Naive thymus-derived CD4-positive, alpha-beta T cell (primary cell): ENCODE measurements at regions not wholly inside any gene's neighbourhood (a gene's known extent, or its start where the extent isn't known, plus 50 kb on each side); places are given as distances from the start of the nearest gene placed in this dataset.
"Not testable (repeated sequence)": the region's sequence is repeated elsewhere in the genome, so short reads cannot be mapped to it uniquely, and the experiment has no call there.

Experiments used
- ATAC-seq: fragments of 150-1000 bp; cut with Tn5 transposase; 2 replicates; pipeline ENCODE4 v1.10.0; 2021; ENCODE audit warnings: mild to moderate bottlenecking, moderate library complexity
- CTCF ChIA-PET: fragments of 350-600 bp; sonication (Branson Sonifier 250); formaldehyde crosslinking; loops from one replicate; lab custom pipeline; 2021; ENCODE audit warnings: antibody characterized with exemption; lab: Charles Lee
- POLR2A ChIA-PET: fragments of 350-600 bp; sonication (Branson Sonifier 250); formaldehyde crosslinking; loops from one replicate; lab custom pipeline; 2021; ENCODE audit warnings: antibody characterized with exemption, inconsistent platforms; lab: Charles Lee
- DNase-seq, 9 donors: peaks; one replicate each; pipeline versions ENCODE4 v3.0.0 to v3.0.0-alpha.2; 2020 to 2022; ENCODE audit warnings: mixed read lengths in 1 of 9
- H3K27ac ChIP-seq: one replicate; pipeline ENCODE4 v1.7.0; 2013; ENCODE audit warnings: mild to moderate bottlenecking, low read depth, low read length, moderate library complexity
- H3K27me3 ChIP-seq, 2 donors: one replicate each; pipeline ENCODE4 v1.7.0; 2013; ENCODE audit warnings: low read length in 2 of 2, mild to moderate bottlenecking in 2 of 2, moderate library complexity in 2 of 2; ENCODE audit not compliant: control insufficient read depth in 2 of 2, insufficient read depth in 2 of 2
- H3K36me3 ChIP-seq, 3 experiments: 1 replicate in 2 of 3; 2 replicates in 1 of 3; pipeline ENCODE4 v1.7.0; 2013; ENCODE audit warnings: low read length in 3 of 3, mild to moderate bottlenecking in 3 of 3, moderate library complexity in 1 of 3; ENCODE audit not compliant: insufficient read depth in 3 of 3, control insufficient read depth in 2 of 3
- H3K4me1 ChIP-seq, 2 donors: one replicate each; pipeline ENCODE4 v1.7.0; 2013; ENCODE audit warnings: low read length in 2 of 2, mild to moderate bottlenecking in 2 of 2, moderate library complexity in 1 of 2; ENCODE audit not compliant: control insufficient read depth in 2 of 2, insufficient read depth in 2 of 2
- H3K4me3 ChIP-seq: 2 replicates; pipeline ENCODE4 v1.7.0; 2013; ENCODE audit warnings: mild to moderate bottlenecking, low read length
- H3K9me3 ChIP-seq, 3 experiments: 1 replicate in 2 of 3; 2 replicates in 1 of 3; pipeline ENCODE4 v1.7.0; 2013; ENCODE audit warnings: low read length in 3 of 3; ENCODE audit not compliant: control insufficient read depth in 2 of 3
- H3K27ac Mint-ChIP-seq, 9 donors: one replicate each; pipeline ENCODE4 v1.8.0; 2020 to 2022; ENCODE audit warnings: mixed read lengths in 9 of 9, mild to moderate bottlenecking in 8 of 9, moderate library complexity in 5 of 9, inconsistent platforms in 2 of 9
- H3K27me3 Mint-ChIP-seq, 5 donors: one replicate each; pipeline ENCODE4 v1.8.0; 2021 to 2022; ENCODE audit warnings: mixed read lengths in 5 of 5, mild to moderate bottlenecking in 1 of 5
- H3K36me3 Mint-ChIP-seq, 5 donors: one replicate each; pipeline ENCODE4 v1.8.0; 2020 to 2022; ENCODE audit warnings: mixed read lengths in 5 of 5, mild to moderate bottlenecking in 3 of 5, inconsistent platforms in 1 of 5
- H3K4me1 Mint-ChIP-seq, 7 donors: one replicate each; pipeline ENCODE4 v1.8.0; 2020 to 2022; ENCODE audit warnings: mixed read lengths in 7 of 7, mild to moderate bottlenecking in 3 of 7, inconsistent platforms in 1 of 7
- H3K4me3 Mint-ChIP-seq, 10 donors: one replicate each; pipeline ENCODE4 v1.8.0; 2020 to 2022; ENCODE audit warnings: mild to moderate bottlenecking in 10 of 10, mixed read lengths in 10 of 10, moderate library complexity in 6 of 10, inconsistent platforms in 2 of 10
- H3K9me3 Mint-ChIP-seq, 11 donors: one replicate each; pipeline ENCODE4 v1.8.0; 2020 to 2022; ENCODE audit warnings: mixed read lengths in 11 of 11, mild to moderate bottlenecking in 4 of 11, inconsistent platforms in 1 of 11, moderate library complexity in 1 of 11
- intact Hi-C, 2 donors: fragments of 100-400 bp; cut with micrococcal nuclease; formaldehyde crosslinking; loops; one replicate each; pipeline ENCODE4 v1.15.1; 2023

DNA sequence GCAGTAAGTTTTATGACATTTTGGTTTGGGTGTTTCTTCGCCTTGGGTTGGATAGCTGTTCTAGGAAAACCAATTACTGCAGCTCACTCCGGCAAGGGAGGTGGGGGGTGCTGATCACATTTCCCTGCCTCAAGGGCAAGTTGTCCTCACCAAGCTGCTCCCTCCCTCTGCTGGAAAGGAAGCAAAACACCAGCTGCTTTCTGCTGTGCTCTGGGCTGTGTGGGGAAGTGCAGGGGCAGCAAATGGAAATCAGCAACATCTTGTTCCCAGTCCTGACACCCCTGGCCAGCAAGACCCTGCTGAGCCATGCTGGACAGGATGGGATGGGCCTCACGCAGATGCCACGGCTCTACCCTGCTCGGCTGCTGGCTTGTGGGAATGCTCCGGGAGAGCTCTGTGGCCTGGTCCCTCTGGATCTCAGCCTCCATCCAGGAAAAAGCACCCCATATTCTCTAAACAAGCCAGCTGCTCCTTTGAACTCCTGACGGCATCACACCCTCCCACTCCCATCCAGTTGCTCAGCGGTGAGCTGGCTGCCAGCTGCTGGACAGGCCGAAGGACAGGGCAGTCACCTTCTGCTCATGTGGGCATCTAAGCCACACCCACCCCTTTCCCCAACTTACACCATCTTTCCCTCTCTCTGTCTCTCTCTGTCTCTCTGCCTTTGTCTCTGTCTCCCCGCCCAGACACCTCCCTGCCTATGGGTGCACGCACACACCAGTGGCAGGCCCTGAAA, 52.4 kb upstream of the EIF5 start:
- ChIA-PET POLR2A (no interaction called here), CTCF (interaction anchor here (0.6 kb wide), 1 partner anchor 480 kb away, joined by 3 read pairs; no protein-coding TSS in a partner anchor)
- intact Hi-C loops, result no loop called here
- no peaks in the 10 kb centered on the region for H3K4me1 ChIP-seq
- H3K36me3 ChIP-seq, result no peaks in the 10 kb centered on the region
- Mint-ChIP-seq H3K4me1 (peaks cover 0 to 5% (median 0%) of the 10 kb centered on the region in 7 donors), H3K36me3 (no peaks in the 10 kb centered on the region), H3K4me3 (no peak overlapping the region), H3K9me3 (peaks cover 0 to 4% (median 0%) of the 10 kb centered on the region in 11 donors), H3K27ac (no peak overlapping the region), H3K27me3 (peaks cover 65 to 72% (median 67%) of the 10 kb centered on the region in 5 donors)
- no peak for DNase-seq
- no peak overlapping the region for H3K4me3 ChIP-seq
- no peaks in the 10 kb centered on the region for H3K9me3 ChIP-seq
- H3K27ac ChIP-seq, result no peak overlapping the region
- no peak for ATAC-seq
- H3K27me3 ChIP-seq, result peaks cover 3 to 14% of the 10 kb centered on the region in 2 donors

GRCh38 chr14:103282309-103282708, 51.7 kb upstream of the EIF5 start:
- peaks cover 61 to 71% (median 63%) of the 10 kb centered on the region in 5 donors for H3K27me3 Mint-ChIP-seq
- H3K4me1 ChIP-seq, H3K36me3 ChIP-seq, CTCF ChIA-PET, H3K4me3 ChIP-seq, H3K4me1 Mint-ChIP-seq, intact Hi-C loops, H3K27ac Mint-ChIP-seq, H3K27ac ChIP-seq, POLR2A ChIA-PET, H3K9me3 ChIP-seq, DNase-seq, H3K36me3 Mint-ChIP-seq, H3K4me3 Mint-ChIP-seq, H3K9me3 Mint-ChIP-seq, ATAC-seq: not testable (repeated sequence)
- peaks cover 3 to 14% of the 10 kb centered on the region in 2 donors for H3K27me3 ChIP-seq

DNA sequence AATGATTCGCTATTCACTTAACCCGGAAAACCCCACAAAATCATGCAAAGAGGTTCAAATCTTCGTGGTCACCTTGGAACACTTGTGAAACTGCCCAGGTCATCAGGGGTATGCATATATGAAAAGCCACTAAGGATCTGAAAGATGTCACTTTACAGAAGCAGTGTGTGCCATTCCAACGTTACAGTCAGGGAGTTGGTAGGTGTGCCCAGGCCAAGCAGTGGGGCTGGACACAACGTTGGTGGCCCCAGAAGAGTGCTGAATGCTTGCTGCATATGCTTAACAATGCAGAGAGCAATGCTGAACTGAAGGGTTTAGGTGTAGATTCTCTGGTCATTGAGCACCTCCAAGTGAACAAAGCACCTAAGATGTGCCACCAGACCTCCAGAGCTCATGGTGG, 51.1 kb upstream of the EIF5 start:
- POLR2A ChIA-PET, result no interaction called here
- DNase-seq (no peak), ATAC-seq (no peak)
- Mint-ChIP-seq H3K4me3 (no peak overlapping the region), H3K27me3 (peaks cover 55 to 71% (median 62%) of the 10 kb centered on the region in 5 donors), H3K4me1 (peaks cover 0 to 5% (median 0%) of the 10 kb centered on the region in 7 donors), H3K9me3 (peaks cover 0 to 3% (median 0%) of the 10 kb centered on the region in 11 donors), H3K27ac (no peak overlapping the region), H3K36me3 (no peaks in the 10 kb centered on the region)
- Histone ChIP-seq H3K9me3 (no peaks in the 10 kb centered on the region), H3K36me3 (no peaks in the 10 kb centered on the region), H3K27me3 (peaks cover 3 to 13% of the 10 kb centered on the region in 2 donors), H3K27ac (no peak overlapping the region), H3K4me3 (no peak overlapping the region), H3K4me1 (no peaks in the 10 kb centered on the region)
- CTCF ChIA-PET, result no interaction called here
- intact Hi-C loops, result no loop called here

GRCh38 chr14:103283916-103284315, 50.1 kb upstream of the EIF5 start:
- CTCF ChIA-PET, result interaction anchor here (0.6 kb wide), 1 partner anchor 407 kb away, joined by 3 read pairs; no protein-coding TSS in a partner anchor
- Histone ChIP-seq H3K36me3 (no peaks in the 10 kb centered on the region), H3K27me3 (peaks cover 3 to 9% of the 10 kb centered on the region in 2 donors), H3K4me3 (no peak overlapping the region), H3K27ac (no peak overlapping the region), H3K9me3 (no peaks in the 10 kb centered on the region), H3K4me1 (no peaks in the 10 kb centered on the region)
- intact Hi-C loops, result no loop called here
- H3K4me3 Mint-ChIP-seq, result no peak overlapping the region
- no peak for DNase-seq
- no peak for ATAC-seq
- POLR2A ChIA-PET, result no interaction called here
- peaks cover 0 to 1% (median 0%) of the 10 kb centered on the region in 11 donors for H3K9me3 Mint-ChIP-seq
- peaks cover 53 to 66% (median 63%) of the 10 kb centered on the region in 5 donors for H3K27me3 Mint-ChIP-seq
- peaks cover 0 to 5% (median 0%) of the 10 kb centered on the region in 7 donors for H3K4me1 Mint-ChIP-seq
- no peak overlapping the region for H3K27ac Mint-ChIP-seq
- H3K36me3 Mint-ChIP-seq, result no peaks in the 10 kb centered on the region
